Liver (tissue), 3 donors: ENCODE measurements at regions not wholly inside any gene's neighbourhood (a gene's known extent, or its start where the extent isn't known, plus 50 kb on each side); places are given as distances from the start of the nearest gene placed in this dataset.

Experiments
- ATF3 ChIP-seq: IDR thresholded peaks from 2 replicates; pipeline ENCODE4 v1.6.1; 2016; ENCODE audit warnings: antibody characterized with exemption
- CTCF ChIP-seq: fragments of 150-350 bp; IDR thresholded peaks from 2 replicates; pipeline ENCODE4 v1.5.1; 2017; ENCODE audit warnings: improper control_type of control experiment, low read depth, low read length; ENCODE audit not compliant: missing input control
- EGR1 ChIP-seq, 2 donors: IDR thresholded peaks; 2 replicates each; pipeline ENCODE4 v1.6.1; 2016 to 2018; ENCODE audit warnings: antibody characterized with exemption in 2 of 2, low read depth in 2 of 2
- FOXA1 ChIP-seq: IDR thresholded peaks from 2 replicates; pipeline ENCODE4 v1.6.1; 2016; ENCODE audit warnings: antibody characterized with exemption
- GABPA ChIP-seq, 2 donors: IDR thresholded peaks in 1 of 2; conservative IDR thresholded peaks in 1 of 2; 2 replicates each; pipeline ENCODE4 v1.6.1; 2016; ENCODE audit warnings: antibody characterized with exemption in 2 of 2, mild to moderate bottlenecking in 1 of 2, moderate library complexity in 1 of 2
- JUND ChIP-seq, 2 donors: IDR thresholded peaks; 2 replicates each; pipeline ENCODE4 v1.6.1; 2016; ENCODE audit warnings: antibody characterized with exemption in 2 of 2
- MAX ChIP-seq: IDR thresholded peaks from 2 replicates; pipeline ENCODE4 v1.6.1; 2016; ENCODE audit warnings: antibody characterized with exemption
- NR2F2 ChIP-seq: IDR thresholded peaks from 2 replicates; pipeline ENCODE4 v1.6.1; 2016; ENCODE audit warnings: antibody characterized with exemption
- RAD21 ChIP-seq, 2 donors: IDR thresholded peaks; 2 replicates each; pipeline ENCODE4 v1.6.1; 2016; ENCODE audit warnings: antibody characterized with exemption in 2 of 2, mild to moderate bottlenecking in 2 of 2
- REST ChIP-seq: IDR thresholded peaks from 2 replicates; pipeline ENCODE4 v1.6.1; 2016; ENCODE audit warnings: antibody characterized with exemption, mild to moderate bottlenecking
- SP1 ChIP-seq: IDR thresholded peaks from 2 replicates; pipeline ENCODE4 v1.6.1; 2018; ENCODE audit warnings: antibody characterized with exemption, mild to moderate bottlenecking
- TAF1 ChIP-seq: conservative IDR thresholded peaks from 2 replicates; pipeline ENCODE4 v1.6.1; 2016; ENCODE audit warnings: antibody characterized with exemption, mild to moderate bottlenecking
- YY1 ChIP-seq: IDR thresholded peaks from 2 replicates; pipeline ENCODE4 v1.6.1; 2016; ENCODE audit warnings: antibody characterized with exemption, mild to moderate bottlenecking
- ZBTB33 ChIP-seq: IDR thresholded peaks from 2 replicates; pipeline ENCODE4 v1.6.1; 2016; ENCODE audit warnings: antibody characterized with exemption
- donor health status: healthy.
- donor health status: healthy.

- TF ChIP-seq CTCF: no peak
- no peak for TF ChIP-seq JUND (IDR thresholded peaks at IDR 0.05)
- TF ChIP-seq ATF3: no peak
- no peak for TF ChIP-seq TAF1
- TF ChIP-seq SP1: no peak
- TF ChIP-seq NR2F2: no peak
- TF ChIP-seq ZBTB33: no peak
- TF ChIP-seq RAD21 (IDR thresholded peaks at IDR 0.05): no peak
- no peak for TF ChIP-seq REST
- no peak for TF ChIP-seq MAX
- TF ChIP-seq EGR1 (IDR thresholded peaks at IDR 0.05; ENCODE audit: low read depth in 2 of 2): no peak
- no peak for TF ChIP-seq GABPA (IDR thresholded peaks at IDR 0.05 in 1 of 2, conservative IDR thresholded peaks at IDR 0.05 in 1 of 2)
- no peak for TF ChIP-seq FOXA1
- TF ChIP-seq YY1: no peak
These were observed 397.4 kb downstream of the RND3 start for GRCh38 chr2:150090031-150090430.
